Parathyroid adenoma (tissue), 2 donors: ENCODE measurements at regions not wholly inside any gene's neighbourhood (a gene's known extent, or its start where the extent isn't known, plus 50 kb on each side); places are given as distances from the start of the nearest gene placed in this dataset.

ENCODE experiments used
- H2AFZ ChIP-seq: fragments of 300-600 bp; sonication (generic); one replicate; pipeline ENCODE4 v1.7.0; 2017; ENCODE audit warnings: antibody characterized with exemption, mild to moderate bottlenecking
- H3K27ac ChIP-seq: fragments of 300-600 bp; sonication (generic); one replicate; pipeline ENCODE4 v1.7.0; 2017
- H3K27me3 ChIP-seq: fragments of 300-600 bp; sonication (generic); one replicate; pipeline ENCODE4 v1.7.0; 2017; ENCODE audit warnings: low read length; ENCODE audit not compliant: control insufficient read depth, insufficient read depth
- H3K36me3 ChIP-seq: fragments of 300-600 bp; sonication (generic); one replicate; pipeline ENCODE4 v1.7.0; 2017; ENCODE audit warnings: low read length; ENCODE audit not compliant: control insufficient read depth, insufficient read depth
- H3K4me1 ChIP-seq: fragments of 300-600 bp; sonication (generic); one replicate; pipeline ENCODE4 v1.7.0; 2017; ENCODE audit warnings: control low read depth
- H3K4me2 ChIP-seq: fragments of 300-600 bp; sonication (generic); one replicate; pipeline ENCODE4 v1.7.0; 2017; ENCODE audit warnings: low read length
- H3K4me3 ChIP-seq: fragments of 300-600 bp; sonication (generic); one replicate; pipeline ENCODE4 v1.7.0; 2017; ENCODE audit warnings: low read depth, low read length
- H3K79me2 ChIP-seq: fragments of 300-600 bp; sonication (generic); one replicate; pipeline ENCODE4 v1.7.0; 2017; ENCODE audit warnings: control low read depth
- H3K9ac ChIP-seq: fragments of 300-600 bp; sonication (generic); one replicate; pipeline ENCODE4 v1.7.0; 2017; ENCODE audit warnings: mild to moderate bottlenecking
- H3K9me3 ChIP-seq: fragments of 300-600 bp; sonication (generic); one replicate; pipeline ENCODE4 v1.7.0; 2017; ENCODE audit warnings: low read length; ENCODE audit not compliant: control insufficient read depth
- TF ChIP-seq, protein P1 (sequence below): fragments of 300-600 bp; sonication (generic); IDR thresholded peaks from one replicate; pipeline ENCODE4 v1.7.0; 2017; ENCODE audit warnings: antibody characterized with exemption, mild to moderate bottlenecking
- donor health status: primary hyperparathyroidism.

DNA sequence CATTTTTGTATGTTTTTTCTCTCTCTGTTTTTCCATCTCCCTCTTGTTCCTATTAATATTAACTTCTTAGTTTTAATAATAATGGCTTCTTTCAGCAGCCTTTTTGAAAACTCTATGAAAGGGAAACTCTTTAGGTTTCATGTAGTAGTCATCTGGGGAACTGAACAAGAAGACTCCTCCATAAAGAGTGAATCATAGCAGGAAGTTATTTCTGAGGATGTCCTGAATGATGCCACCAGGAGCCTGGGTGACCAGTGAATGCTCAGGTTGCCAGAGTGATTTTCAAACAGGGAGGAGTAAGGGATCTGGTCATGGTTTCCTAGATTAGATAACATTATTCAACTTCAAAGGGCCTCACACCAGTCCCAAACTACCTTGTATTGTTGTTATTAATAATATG is 212.8 kb upstream of the PDE5A start:
- Histone ChIP-seq H2AFZ (no peak overlapping the region), H3K4me1 (no peaks in the 10 kb centered on the region), H3K36me3 (no peaks in the 10 kb centered on the region), H3K4me3 (no peak overlapping the region), H3K27me3 (no peaks in the 10 kb centered on the region), H3K9me3 (no peaks in the 10 kb centered on the region), H3K79me2 (no peaks in the 10 kb centered on the region), H3K4me2 (no peak overlapping the region), H3K9ac (no peak overlapping the region), H3K27ac (no peak overlapping the region)
- TF ChIP-seq, protein P1, sequence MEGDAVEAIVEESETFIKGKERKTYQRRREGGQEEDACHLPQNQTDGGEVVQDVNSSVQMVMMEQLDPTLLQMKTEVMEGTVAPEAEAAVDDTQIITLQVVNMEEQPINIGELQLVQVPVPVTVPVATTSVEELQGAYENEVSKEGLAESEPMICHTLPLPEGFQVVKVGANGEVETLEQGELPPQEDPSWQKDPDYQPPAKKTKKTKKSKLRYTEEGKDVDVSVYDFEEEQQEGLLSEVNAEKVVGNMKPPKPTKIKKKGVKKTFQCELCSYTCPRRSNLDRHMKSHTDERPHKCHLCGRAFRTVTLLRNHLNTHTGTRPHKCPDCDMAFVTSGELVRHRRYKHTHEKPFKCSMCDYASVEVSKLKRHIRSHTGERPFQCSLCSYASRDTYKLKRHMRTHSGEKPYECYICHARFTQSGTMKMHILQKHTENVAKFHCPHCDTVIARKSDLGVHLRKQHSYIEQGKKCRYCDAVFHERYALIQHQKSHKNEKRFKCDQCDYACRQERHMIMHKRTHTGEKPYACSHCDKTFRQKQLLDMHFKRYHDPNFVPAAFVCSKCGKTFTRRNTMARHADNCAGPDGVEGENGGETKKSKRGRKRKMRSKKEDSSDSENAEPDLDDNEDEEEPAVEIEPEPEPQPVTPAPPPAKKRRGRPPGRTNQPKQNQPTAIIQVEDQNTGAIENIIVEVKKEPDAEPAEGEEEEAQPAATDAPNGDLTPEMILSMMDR = no peak

DNA sequence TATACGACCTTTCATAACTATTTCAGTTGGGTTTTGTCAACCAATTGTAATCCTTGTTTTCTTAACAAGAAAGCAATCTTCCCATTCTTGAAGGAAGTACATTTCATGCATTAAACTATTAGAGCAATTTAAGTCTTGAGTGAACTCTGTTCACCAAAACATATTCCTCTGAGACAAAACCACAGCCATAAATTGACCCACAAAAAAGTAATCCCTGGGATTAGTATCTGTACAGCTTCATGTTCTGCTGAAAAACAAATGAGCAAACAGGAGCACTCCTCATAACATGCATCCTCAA is 207.0 kb upstream of the PDE5A start:
- no peak overlapping the region for H3K27ac ChIP-seq
- no peaks in the 10 kb centered on the region for H3K4me1 ChIP-seq
- H3K9me3 ChIP-seq = no peaks in the 10 kb centered on the region
- TF ChIP-seq, protein P1 = no peak
- H3K4me3 ChIP-seq = no peak overlapping the region
- no peaks in the 10 kb centered on the region for H3K36me3 ChIP-seq
- H3K79me2 ChIP-seq = no peaks in the 10 kb centered on the region
- no peak overlapping the region for H2AFZ ChIP-seq
- H3K4me2 ChIP-seq = no peak overlapping the region
- no peak overlapping the region for H3K9ac ChIP-seq
- no peaks in the 10 kb centered on the region for H3K27me3 ChIP-seq

DNA sequence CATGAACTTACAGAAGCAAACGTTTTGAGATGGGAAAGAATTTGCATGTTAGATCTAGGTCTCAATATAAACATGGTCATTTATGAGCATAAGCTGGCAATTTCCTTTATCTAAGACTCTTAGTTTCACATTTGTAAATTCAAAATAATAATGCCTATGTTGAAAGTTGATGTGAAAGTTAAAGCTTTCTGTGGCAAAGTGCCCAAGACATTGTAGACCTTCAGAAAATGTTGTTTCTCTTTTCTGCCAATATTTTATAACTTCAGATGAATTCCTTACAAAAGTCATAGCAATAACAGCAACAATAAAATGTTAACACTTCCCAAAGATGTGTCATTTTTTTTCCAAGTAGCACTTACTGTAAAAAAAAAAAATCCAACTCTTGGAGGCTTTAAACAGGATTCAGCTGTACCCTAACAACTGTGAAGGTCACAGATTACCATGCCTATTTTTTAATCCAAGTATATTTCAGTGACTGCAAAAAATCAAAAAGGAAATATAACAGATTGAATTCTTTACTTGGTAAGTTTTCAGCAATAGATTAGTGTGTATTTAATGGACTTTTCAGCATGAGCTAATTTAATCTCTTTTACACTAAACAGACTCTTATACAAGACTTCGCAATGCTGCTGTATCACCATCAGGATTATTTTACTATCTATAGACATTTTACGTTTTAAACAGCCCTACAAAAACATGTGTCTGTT is 206.5 kb upstream of the PDE5A start:
- H3K36me3 ChIP-seq = no peaks in the 10 kb centered on the region
- H3K79me2 ChIP-seq = no peaks in the 10 kb centered on the region
- no peaks in the 10 kb centered on the region for H3K27me3 ChIP-seq
- no peak overlapping the region for H3K9ac ChIP-seq
- no peaks in the 10 kb centered on the region for H3K4me1 ChIP-seq
- H3K27ac ChIP-seq = no peak overlapping the region
- H3K9me3 ChIP-seq = no peaks in the 10 kb centered on the region
- TF ChIP-seq, protein P1 = no peak
- no peak overlapping the region for H3K4me3 ChIP-seq
- no peak overlapping the region for H3K4me2 ChIP-seq
- H2AFZ ChIP-seq = no peak overlapping the region

DNA sequence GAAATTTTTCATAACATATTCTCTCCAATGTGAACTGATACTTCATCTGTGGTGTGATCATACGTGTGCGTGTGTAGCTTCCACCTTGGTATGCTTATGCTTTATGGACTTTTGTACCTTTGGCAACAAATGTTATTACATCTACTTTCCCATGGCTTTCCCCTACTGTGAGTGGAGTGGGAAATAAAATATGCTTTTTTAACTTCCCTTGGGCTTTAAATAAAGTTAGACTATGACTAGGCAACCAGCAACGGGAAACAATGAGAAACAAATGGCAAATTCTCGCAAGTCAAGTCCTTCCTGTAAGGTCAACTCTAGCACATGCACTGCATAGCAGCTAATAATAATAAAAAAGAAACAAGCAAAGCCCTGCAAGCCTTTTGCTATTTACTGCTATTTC is 205.0 kb upstream of the PDE5A start:
- H3K27ac ChIP-seq = no peak overlapping the region
- H3K79me2 ChIP-seq = no peaks in the 10 kb centered on the region
- H2AFZ ChIP-seq = no peak overlapping the region
- TF ChIP-seq, protein P1 = no peak
- no peaks in the 10 kb centered on the region for H3K36me3 ChIP-seq
- H3K4me1 ChIP-seq = no peaks in the 10 kb centered on the region
- no peak overlapping the region for H3K9ac ChIP-seq
- no peaks in the 10 kb centered on the region for H3K27me3 ChIP-seq
- no peak overlapping the region for H3K4me2 ChIP-seq
- H3K4me3 ChIP-seq = no peak overlapping the region
- no peaks in the 10 kb centered on the region for H3K9me3 ChIP-seq

DNA sequence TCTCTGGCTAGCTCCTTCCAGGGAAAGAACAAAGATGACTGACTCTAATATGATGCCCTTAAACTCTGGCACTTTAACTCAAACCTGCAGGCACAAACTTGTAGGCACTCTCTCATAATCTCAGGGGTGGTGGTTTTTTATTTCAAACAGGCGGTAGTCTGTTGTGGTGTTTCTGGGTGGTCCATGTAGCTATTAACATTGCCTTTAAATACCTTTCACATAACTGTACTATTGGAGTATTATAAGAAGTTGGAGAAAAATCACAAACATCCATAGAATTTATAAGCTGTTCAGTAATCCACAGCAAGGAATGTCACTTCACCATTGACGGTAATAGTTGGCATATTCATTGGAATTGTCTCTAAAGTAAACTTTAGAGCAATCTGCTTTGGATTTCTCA is 204.2 kb upstream of the PDE5A start:
- Histone ChIP-seq H3K79me2 (no peaks in the 10 kb centered on the region), H3K9ac (no peak overlapping the region), H3K27me3 (no peaks in the 10 kb centered on the region), H3K27ac (no peak overlapping the region), H3K36me3 (no peaks in the 10 kb centered on the region), H3K9me3 (no peaks in the 10 kb centered on the region), H3K4me3 (no peak overlapping the region), H3K4me1 (no peaks in the 10 kb centered on the region), H2AFZ (no peak overlapping the region), H3K4me2 (no peak overlapping the region)
- TF ChIP-seq, protein P1 = no peak
